ENCODE measurements at regions not wholly inside any gene's neighbourhood (a gene's known extent, or its start where the extent isn't known, plus 50 kb on each side); places are given as distances from the start of the nearest gene placed in this dataset.

DNA sequence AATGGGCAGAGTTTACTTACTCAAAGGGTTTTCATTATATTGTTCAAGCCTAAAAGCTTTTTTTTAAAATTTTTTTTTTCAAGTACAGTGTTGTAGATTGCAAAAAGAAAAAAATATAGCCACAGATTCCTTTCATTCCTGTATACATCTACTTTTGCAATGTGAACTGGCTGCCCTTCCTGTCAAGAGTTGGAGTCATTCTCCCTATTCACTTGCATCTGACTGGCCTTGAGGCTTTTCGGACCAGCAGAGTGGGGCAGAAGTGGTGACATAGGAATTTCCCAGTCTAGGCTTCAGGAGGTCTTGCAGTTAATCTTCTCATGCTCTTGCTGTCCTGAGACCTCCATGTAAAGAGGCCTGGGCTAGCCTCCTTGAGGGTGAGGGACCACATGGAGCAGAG is 218.3 kb upstream of the CFAP20DC start:
- Histone ChIP-seq H3K9ac (ENCODE audit: low read length) (no peak overlapping the region), H3K9me3 (ENCODE audit: control insufficient read depth, insufficient read depth, low read depth, low read length) (peaks cover 5% of the 10 kb centered on the region), H3K27me3 (ENCODE audit: control insufficient read depth, insufficient read depth, low read length) (no peaks in the 10 kb centered on the region), H3K36me3 (ENCODE audit: control insufficient read depth, insufficient read depth, low read length) (no peaks in the 10 kb centered on the region), H3K4me1 (ENCODE audit: control insufficient read depth, insufficient read depth, low read length) (no peaks in the 10 kb centered on the region), H3K4me3 (ENCODE audit: low read depth, low read length) (no peak overlapping the region), H3K27ac (ENCODE audit: low read depth, low read length) (no peak overlapping the region)

DNA sequence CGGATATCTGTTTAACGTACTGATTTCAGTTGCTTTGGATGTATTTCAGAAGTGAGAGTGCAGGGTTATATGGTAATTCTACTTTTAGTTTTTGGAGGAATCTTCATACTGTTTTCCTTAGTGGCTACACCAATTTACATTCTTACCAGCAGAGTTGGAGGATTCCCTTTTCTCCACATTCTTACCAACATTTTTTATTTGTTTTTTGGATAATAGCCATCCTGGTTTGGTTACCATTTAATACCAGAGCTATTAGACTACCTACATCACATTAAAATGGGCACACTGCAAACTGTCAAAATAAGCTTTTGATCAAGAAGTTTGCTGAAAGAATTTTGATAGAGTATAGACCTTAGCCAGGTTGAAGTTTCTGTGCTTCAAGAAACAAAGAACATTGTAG is 217.2 kb upstream of the CFAP20DC start:
- no peak overlapping the region for H3K9ac ChIP-seq (ENCODE audit: low read length)
- H3K4me1 ChIP-seq (ENCODE audit: control insufficient read depth, insufficient read depth, low read length), result no peaks in the 10 kb centered on the region
- H3K36me3 ChIP-seq (ENCODE audit: control insufficient read depth, insufficient read depth, low read length), result no peaks in the 10 kb centered on the region
- peaks cover 5% of the 10 kb centered on the region for H3K9me3 ChIP-seq (ENCODE audit: control insufficient read depth, insufficient read depth, low read depth, low read length)
- H3K27ac ChIP-seq (ENCODE audit: low read depth, low read length), result no peak overlapping the region
- H3K4me3 ChIP-seq (ENCODE audit: low read depth, low read length), result no peak overlapping the region
- H3K27me3 ChIP-seq (ENCODE audit: control insufficient read depth, insufficient read depth, low read length), result no peaks in the 10 kb centered on the region

DNA sequence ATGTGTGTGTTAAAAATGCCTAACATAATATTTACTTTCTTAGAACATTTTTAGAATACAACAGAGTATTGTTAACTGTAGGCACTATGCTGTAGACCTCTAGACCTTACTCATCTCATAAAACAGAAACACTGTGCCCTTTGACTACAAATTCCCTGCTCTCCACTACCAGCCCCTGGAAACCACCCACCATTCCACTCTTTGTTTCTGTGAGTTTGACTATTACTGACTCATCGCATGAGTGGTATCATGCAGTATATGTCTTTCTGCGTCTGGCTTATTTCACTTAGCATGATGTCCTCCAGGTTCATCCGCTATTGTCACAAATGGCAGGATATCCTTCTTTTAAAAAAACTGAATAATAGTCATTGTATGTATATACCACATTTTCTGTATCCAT is 216.7 kb upstream of the CFAP20DC start:
- H3K9me3 ChIP-seq (ENCODE audit: control insufficient read depth, insufficient read depth, low read depth, low read length), result peaks cover 5% of the 10 kb centered on the region
- no peaks in the 10 kb centered on the region for H3K36me3 ChIP-seq (ENCODE audit: control insufficient read depth, insufficient read depth, low read length)
- no peaks in the 10 kb centered on the region for H3K27me3 ChIP-seq (ENCODE audit: control insufficient read depth, insufficient read depth, low read length)
- H3K9ac ChIP-seq (ENCODE audit: low read length), result no peak overlapping the region
- no peaks in the 10 kb centered on the region for H3K4me1 ChIP-seq (ENCODE audit: control insufficient read depth, insufficient read depth, low read length)
- H3K4me3 ChIP-seq (ENCODE audit: low read depth, low read length), result no peak overlapping the region
- no peak overlapping the region for H3K27ac ChIP-seq (ENCODE audit: low read depth, low read length)

DNA sequence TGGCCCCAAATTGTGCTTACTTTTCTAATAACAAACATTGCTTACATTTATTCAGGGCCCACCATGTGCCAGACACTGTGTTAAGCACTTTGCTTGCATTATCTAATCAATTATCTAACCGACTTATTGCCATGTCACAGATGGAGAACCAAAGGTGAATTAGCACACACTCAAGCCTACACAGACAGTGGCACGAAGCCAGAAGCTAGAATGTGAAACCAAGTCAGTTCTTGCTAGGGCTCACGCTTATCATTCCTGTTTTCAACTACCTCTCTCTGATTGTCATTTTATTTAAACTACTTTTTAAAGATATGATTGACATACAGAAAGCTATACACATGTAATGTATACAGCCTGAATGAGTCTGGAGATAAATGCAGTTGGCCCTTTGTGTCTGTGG is 215.7 kb upstream of the CFAP20DC start:
- Histone ChIP-seq H3K36me3 (ENCODE audit: control insufficient read depth, insufficient read depth, low read length) (no peaks in the 10 kb centered on the region), H3K27me3 (ENCODE audit: control insufficient read depth, insufficient read depth, low read length) (no peaks in the 10 kb centered on the region), H3K4me1 (ENCODE audit: control insufficient read depth, insufficient read depth, low read length) (no peaks in the 10 kb centered on the region), H3K9ac (ENCODE audit: low read length) (no peak overlapping the region), H3K9me3 (ENCODE audit: control insufficient read depth, insufficient read depth, low read depth, low read length) (peaks cover 5% of the 10 kb centered on the region), H3K27ac (ENCODE audit: low read depth, low read length) (no peak overlapping the region), H3K4me3 (ENCODE audit: low read depth, low read length) (no peak overlapping the region)

DNA sequence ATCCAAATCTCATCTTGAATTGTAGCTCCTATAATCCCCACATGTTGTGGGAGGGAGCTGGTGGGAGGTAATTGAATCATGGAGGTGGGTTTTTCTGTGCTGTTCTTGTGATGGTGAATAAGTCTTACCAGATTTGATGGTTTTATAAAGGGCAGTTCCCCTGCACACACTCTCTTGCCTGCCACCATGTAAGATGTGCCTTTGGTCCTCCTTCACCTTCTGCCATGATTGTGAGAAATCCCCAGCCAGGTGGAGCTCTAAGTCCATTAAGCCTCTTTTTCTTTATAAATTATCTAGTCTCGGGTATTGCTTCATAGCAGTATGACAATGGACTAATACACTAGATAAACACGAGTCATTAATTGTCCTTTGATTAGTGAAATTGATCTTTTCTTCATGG is 214.5 kb upstream of the CFAP20DC start:
- peaks cover 5% of the 10 kb centered on the region for H3K9me3 ChIP-seq (ENCODE audit: control insufficient read depth, insufficient read depth, low read depth, low read length)
- H3K36me3 ChIP-seq (ENCODE audit: control insufficient read depth, insufficient read depth, low read length), result no peaks in the 10 kb centered on the region
- H3K27ac ChIP-seq (ENCODE audit: low read depth, low read length), result no peak overlapping the region
- H3K4me1 ChIP-seq (ENCODE audit: control insufficient read depth, insufficient read depth, low read length), result no peaks in the 10 kb centered on the region
- no peaks in the 10 kb centered on the region for H3K27me3 ChIP-seq (ENCODE audit: control insufficient read depth, insufficient read depth, low read length)
- H3K9ac ChIP-seq (ENCODE audit: low read length), result no peak overlapping the region
- H3K4me3 ChIP-seq (ENCODE audit: low read depth, low read length), result no peak overlapping the region

DNA sequence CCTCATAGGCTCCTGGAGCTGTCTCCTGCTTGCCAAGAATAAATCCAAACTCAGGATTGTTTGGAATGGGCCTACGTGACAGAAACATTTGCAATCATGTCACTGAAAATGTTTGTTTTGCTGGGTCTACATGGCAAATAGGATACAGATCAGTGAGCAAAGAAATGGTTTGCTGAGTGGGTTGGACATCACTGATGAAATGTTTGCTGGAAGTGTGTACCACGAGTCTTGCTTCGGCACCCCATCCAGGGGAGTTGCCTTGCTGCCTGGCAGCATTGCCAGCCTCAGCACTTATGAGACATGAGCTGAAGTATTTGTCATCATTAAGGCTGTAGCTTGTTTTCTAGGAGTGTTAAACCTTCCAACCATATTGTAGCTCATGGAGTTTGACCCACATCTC is 213.3 kb upstream of the CFAP20DC start:
- Histone ChIP-seq H3K4me3 (ENCODE audit: low read depth, low read length) (no peak overlapping the region), H3K27me3 (ENCODE audit: control insufficient read depth, insufficient read depth, low read length) (no peaks in the 10 kb centered on the region), H3K27ac (ENCODE audit: low read depth, low read length) (no peak overlapping the region), H3K9ac (ENCODE audit: low read length) (no peak overlapping the region), H3K4me1 (ENCODE audit: control insufficient read depth, insufficient read depth, low read length) (no peaks in the 10 kb centered on the region), H3K36me3 (ENCODE audit: control insufficient read depth, insufficient read depth, low read length) (no peaks in the 10 kb centered on the region), H3K9me3 (ENCODE audit: control insufficient read depth, insufficient read depth, low read depth, low read length) (peaks cover 5% of the 10 kb centered on the region)

DNA sequence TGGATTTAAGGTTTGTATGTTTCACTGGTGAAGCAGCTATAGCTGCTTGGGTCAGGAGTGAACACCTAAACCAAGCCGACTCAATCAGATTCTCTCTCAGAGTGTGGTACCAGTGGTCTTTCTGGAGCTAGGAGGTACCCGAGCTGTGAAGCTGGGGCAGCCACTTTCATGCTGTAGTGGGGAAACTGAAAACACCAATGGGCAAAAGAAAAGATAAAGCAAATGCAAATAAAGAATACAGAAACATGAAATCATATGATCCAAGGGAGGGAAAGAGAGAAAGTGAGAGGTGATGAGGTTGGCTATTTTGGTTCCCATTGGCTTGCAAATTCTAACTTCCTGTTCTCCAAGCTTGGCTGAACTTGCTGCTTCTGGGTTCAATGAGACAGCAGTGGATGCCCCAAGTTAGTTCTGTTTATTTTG is 212.3 kb upstream of the CFAP20DC start:
- H3K4me1 ChIP-seq (ENCODE audit: control insufficient read depth, insufficient read depth, low read length), result no peaks in the 10 kb centered on the region
- no peak overlapping the region for H3K9ac ChIP-seq (ENCODE audit: low read length)
- no peak overlapping the region for H3K4me3 ChIP-seq (ENCODE audit: low read depth, low read length)
- H3K36me3 ChIP-seq (ENCODE audit: control insufficient read depth, insufficient read depth, low read length), result no peaks in the 10 kb centered on the region
- H3K27me3 ChIP-seq (ENCODE audit: control insufficient read depth, insufficient read depth, low read length), result no peaks in the 10 kb centered on the region
- no peak overlapping the region for H3K27ac ChIP-seq (ENCODE audit: low read depth, low read length)
- H3K9me3 ChIP-seq (ENCODE audit: control insufficient read depth, insufficient read depth, low read depth, low read length), result peaks cover 5% of the 10 kb centered on the region

DNA sequence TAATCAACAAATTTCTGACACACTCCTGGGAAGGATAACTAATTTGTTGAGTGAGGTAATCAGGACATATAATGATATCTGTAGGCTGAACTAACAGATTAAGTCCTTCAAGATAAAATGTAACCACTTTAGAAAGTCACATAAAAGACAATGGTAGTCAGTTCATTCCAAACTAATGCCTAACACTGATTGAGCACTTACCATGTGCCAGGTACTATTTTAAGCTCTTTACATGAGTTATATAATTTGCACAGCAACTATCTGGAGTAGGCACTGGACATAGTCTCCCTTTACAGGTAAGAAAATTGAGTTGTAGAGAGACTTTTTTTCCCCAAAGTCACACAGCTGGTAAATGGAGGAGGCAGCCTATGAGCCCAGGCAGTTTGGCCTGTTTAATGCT is 211.2 kb upstream of the CFAP20DC start:
- H3K4me3 ChIP-seq (ENCODE audit: low read depth, low read length), result no peak overlapping the region
- no peak overlapping the region for H3K27ac ChIP-seq (ENCODE audit: low read depth, low read length)
- no peaks in the 10 kb centered on the region for H3K27me3 ChIP-seq (ENCODE audit: control insufficient read depth, insufficient read depth, low read length)
- H3K4me1 ChIP-seq (ENCODE audit: control insufficient read depth, insufficient read depth, low read length), result no peaks in the 10 kb centered on the region
- H3K9ac ChIP-seq (ENCODE audit: low read length), result no peak overlapping the region
- peaks cover 5% of the 10 kb centered on the region for H3K9me3 ChIP-seq (ENCODE audit: control insufficient read depth, insufficient read depth, low read depth, low read length)
- no peaks in the 10 kb centered on the region for H3K36me3 ChIP-seq (ENCODE audit: control insufficient read depth, insufficient read depth, low read length)

DNA sequence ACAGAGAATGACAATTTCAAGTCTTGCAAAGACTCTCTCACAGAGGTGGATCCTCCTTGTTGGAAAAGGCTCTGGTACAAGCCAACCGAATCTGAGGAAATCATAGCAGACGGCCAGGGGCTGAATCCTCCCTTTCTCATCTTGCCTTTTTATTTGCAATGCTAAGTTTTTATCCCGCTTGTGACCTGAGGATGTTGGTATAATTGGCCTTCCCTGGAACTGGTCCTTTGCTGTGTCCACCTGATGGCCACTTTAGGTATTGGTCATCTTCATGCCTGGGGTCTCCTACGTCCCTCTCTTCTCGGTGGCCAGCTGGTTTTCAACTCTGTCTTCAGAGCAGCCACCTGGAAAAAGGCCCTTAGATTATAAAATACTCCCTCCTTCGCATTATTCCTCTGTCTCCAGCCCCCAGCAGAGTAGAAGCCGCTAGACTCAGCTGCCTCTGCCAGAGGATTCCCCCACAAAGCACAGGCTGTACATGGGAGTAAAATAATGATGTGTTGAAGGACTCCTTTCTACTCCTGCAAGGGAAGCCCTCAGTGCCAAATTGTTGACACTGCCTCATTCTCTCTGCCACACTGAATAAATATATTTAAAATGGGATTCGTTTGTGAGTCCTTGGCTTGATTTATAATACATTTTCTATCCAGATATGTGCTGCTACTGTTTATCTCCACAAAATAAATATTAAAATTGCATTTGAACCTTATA is 208.9 kb upstream of the CFAP20DC start:
- H3K9ac ChIP-seq (ENCODE audit: low read length), result no peak overlapping the region
- H3K36me3 ChIP-seq (ENCODE audit: control insufficient read depth, insufficient read depth, low read length), result no peaks in the 10 kb centered on the region
- no peak overlapping the region for H3K4me3 ChIP-seq (ENCODE audit: low read depth, low read length)
- no peaks in the 10 kb centered on the region for H3K9me3 ChIP-seq (ENCODE audit: control insufficient read depth, insufficient read depth, low read depth, low read length)
- no peak overlapping the region for H3K27ac ChIP-seq (ENCODE audit: low read depth, low read length)
- no peaks in the 10 kb centered on the region for H3K4me1 ChIP-seq (ENCODE audit: control insufficient read depth, insufficient read depth, low read length)
- H3K27me3 ChIP-seq (ENCODE audit: control insufficient read depth, insufficient read depth, low read length), result no peaks in the 10 kb centered on the region

DNA sequence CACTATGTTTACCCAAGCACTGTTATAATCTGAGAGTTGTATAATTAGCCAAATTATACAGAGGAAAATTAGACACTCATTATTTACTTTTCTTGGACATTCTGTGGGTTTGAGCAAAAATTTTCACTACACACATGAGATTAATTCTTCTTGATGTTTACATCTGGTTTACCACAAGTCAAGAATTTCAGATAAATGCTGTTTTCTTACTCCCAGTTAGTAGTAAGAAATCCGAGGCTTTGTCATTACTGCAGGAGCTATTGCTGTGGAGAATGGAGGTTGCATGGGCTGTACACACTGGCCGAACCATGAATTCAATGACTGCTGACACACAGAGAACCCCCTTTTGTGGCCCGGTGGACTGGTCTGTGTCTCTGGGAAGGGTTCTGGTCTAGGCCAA is 207.7 kb upstream of the CFAP20DC start:
- Histone ChIP-seq H3K27me3 (ENCODE audit: control insufficient read depth, insufficient read depth, low read length) (no peaks in the 10 kb centered on the region), H3K9me3 (ENCODE audit: control insufficient read depth, insufficient read depth, low read depth, low read length) (no peaks in the 10 kb centered on the region), H3K9ac (ENCODE audit: low read length) (no peak overlapping the region), H3K27ac (ENCODE audit: low read depth, low read length) (no peak overlapping the region), H3K4me1 (ENCODE audit: control insufficient read depth, insufficient read depth, low read length) (no peaks in the 10 kb centered on the region), H3K36me3 (ENCODE audit: control insufficient read depth, insufficient read depth, low read length) (no peaks in the 10 kb centered on the region), H3K4me3 (ENCODE audit: low read depth, low read length) (no peak overlapping the region)

DNA sequence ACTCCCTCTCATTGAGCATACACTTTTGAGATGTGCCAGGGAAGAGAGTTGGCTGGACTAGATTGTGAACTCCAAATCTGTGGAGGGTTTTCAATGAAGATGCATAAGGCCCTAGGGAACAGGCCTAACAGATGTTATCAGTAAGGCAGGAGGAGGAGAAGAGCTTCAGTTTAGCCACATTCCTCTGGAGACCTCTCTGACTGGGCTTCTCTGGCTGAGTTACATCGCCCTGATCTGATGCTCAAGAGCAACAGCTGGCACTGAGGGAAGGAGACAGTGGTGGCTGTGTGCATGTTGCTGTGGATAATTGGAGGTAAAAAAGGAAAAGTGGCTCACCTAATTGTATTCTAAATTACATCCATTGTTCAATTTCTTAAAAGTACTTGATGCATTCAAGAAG is 206.4 kb upstream of the CFAP20DC start:
- Histone ChIP-seq H3K36me3 (ENCODE audit: control insufficient read depth, insufficient read depth, low read length) (no peaks in the 10 kb centered on the region), H3K4me1 (ENCODE audit: control insufficient read depth, insufficient read depth, low read length) (no peaks in the 10 kb centered on the region), H3K4me3 (ENCODE audit: low read depth, low read length) (no peak overlapping the region), H3K27ac (ENCODE audit: low read depth, low read length) (no peak overlapping the region), H3K9ac (ENCODE audit: low read length) (no peak overlapping the region), H3K9me3 (ENCODE audit: control insufficient read depth, insufficient read depth, low read depth, low read length) (no peaks in the 10 kb centered on the region), H3K27me3 (ENCODE audit: control insufficient read depth, insufficient read depth, low read length) (no peaks in the 10 kb centered on the region)

DNA sequence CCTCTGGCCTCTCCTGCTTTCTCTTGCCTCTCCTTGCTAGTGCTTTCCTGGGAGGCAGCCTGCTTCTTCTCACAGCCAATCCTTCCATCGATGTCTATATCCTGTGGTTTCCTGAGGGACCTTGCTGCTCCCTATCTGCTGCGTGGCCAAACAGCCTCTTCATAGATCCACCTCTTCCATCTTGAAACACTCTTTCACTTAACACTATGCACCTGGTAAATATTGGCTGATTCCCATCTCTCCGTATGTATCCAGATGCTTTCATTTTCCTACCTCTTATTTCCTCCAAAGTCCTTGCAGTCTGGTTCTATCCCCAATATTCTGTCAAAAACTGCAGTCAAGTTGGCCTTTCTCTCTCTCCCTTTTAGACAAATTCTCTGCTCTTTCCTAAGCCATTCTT is 205.2 kb upstream of the CFAP20DC start:
- H3K27me3 ChIP-seq (ENCODE audit: control insufficient read depth, insufficient read depth, low read length), result no peaks in the 10 kb centered on the region
- no peak overlapping the region for H3K4me3 ChIP-seq (ENCODE audit: low read depth, low read length)
- H3K36me3 ChIP-seq (ENCODE audit: control insufficient read depth, insufficient read depth, low read length), result no peaks in the 10 kb centered on the region
- H3K9ac ChIP-seq (ENCODE audit: low read length), result no peak overlapping the region
- H3K9me3 ChIP-seq (ENCODE audit: control insufficient read depth, insufficient read depth, low read depth, low read length), result no peaks in the 10 kb centered on the region
- no peaks in the 10 kb centered on the region for H3K4me1 ChIP-seq (ENCODE audit: control insufficient read depth, insufficient read depth, low read length)
- H3K27ac ChIP-seq (ENCODE audit: low read depth, low read length), result no peak overlapping the region
